HG02623 (cell line): ENCODE measurements at regions not wholly inside any gene's neighbourhood (a gene's known extent, or its start where the extent isn't known, plus 50 kb on each side); places are given as distances from the start of the nearest gene placed in this dataset.

Source experiments
- ATAC-seq: cut with Tn5 transposase; IDR thresholded peaks from one replicate; pipeline ENCODE4 v1.9.1; 2021; ENCODE audit warnings: moderate library complexity; ENCODE audit not compliant: unreplicated experiment

DNA sequence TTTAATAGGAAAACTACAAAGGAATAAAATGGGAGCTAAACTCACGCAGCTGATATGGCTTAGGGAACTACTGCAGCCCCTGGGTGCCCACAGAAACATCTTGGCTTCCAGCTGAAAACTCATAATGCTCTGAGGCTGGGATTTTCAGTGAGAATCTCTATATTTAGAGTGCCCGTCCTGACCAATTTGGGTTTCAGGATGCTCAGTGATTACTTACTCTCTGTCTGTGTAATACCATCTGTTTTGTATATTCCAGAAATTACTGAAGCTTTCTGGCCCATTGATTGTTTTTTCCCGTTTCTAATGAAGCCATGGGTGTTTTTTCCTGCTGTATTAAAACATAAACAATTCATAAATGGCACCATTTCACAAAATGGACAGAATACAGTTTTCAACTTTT is 50.6 kb upstream of the ZNF385D start:
- no peak for ATAC-seq

DNA sequence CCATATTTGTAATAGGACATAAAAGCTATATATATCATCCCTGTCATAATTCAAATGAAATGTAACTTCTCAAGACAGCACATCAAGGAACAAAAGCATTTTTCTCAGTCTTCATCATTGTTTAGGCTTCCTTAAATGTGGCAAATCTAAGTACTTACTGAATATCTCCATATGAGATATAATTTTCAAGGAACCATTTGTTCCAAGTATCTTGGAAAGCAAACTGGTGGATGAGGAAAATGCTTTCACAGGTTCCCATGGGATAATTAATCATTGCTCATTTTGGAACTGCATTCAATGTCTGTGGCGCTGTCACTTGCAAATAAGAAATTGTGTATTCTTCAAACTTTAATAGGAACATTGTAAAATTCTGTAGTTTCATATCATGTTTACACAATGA is 52.6 kb upstream of the ZNF385D start:
- no peak for ATAC-seq

- no peak for ATAC-seq
Observed at GRCh38 chr3:21804330-21804729, 53.3 kb upstream of the ZNF385D start.

DNA sequence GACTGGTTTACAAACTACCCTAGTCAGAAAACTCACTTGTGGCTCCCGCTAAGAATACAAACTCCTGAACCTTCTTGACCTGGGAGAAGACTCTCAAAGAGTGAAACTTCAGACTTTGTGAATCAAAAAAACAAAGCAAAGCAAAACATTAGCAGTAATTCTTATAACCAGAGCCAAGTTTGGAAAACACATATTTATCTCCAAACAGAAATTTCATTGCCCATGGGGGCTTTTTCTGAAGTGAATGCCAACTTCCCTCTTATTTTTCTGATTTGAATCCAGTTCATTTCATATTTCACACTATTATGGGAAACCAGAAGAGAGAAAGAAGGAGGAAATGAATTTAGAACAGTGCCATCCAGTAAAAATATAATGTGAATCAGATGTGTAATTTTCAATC is 55.7 kb upstream of the ZNF385D start:
- ATAC-seq, result no peak

DNA sequence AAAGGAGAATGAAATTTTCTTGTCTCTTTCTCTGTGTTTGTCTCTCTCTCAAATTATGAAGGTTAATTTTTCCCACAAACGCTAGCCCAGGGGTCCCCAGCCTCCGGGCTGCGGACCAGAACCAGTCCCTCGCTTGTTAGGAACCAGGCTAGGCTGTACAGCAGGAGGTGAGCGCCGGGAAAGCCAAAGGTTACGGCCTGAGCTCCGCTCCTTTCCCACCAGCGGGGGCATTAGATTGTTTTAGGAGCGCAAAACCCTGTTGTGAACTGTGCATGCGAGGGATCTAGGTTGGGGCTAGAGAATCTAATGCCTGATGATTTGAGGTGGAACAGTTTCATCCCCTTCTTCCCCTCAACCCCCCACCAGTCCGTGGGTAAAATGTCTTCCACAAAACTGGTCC is 74.7 kb upstream of the ZNF385D start:
- no peak for ATAC-seq

DNA sequence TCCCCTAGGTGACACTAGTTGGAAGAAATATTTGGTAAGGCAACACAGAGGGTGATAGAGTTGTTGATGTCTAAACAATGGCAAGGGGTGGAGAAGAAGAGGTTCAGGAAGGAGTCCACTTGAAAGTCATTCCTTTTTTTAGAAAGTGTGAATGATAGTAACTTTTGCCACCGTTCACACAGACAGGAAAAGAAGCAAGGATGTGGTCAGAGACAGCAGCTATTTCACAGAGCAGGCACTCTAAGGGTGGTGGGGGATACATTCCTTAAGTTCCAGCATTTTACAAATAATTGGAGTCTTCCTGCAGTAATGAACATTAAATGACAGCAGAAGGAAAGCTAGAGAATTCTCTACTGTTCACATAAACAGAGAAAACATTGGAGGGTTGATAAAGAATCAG is 75.4 kb upstream of the ZNF385D start:
- ATAC-seq, result no peak

- ATAC-seq, result no peak
Observed at GRCh38 chr3:21830541-21830940, 79.5 kb upstream of the ZNF385D start.

DNA sequence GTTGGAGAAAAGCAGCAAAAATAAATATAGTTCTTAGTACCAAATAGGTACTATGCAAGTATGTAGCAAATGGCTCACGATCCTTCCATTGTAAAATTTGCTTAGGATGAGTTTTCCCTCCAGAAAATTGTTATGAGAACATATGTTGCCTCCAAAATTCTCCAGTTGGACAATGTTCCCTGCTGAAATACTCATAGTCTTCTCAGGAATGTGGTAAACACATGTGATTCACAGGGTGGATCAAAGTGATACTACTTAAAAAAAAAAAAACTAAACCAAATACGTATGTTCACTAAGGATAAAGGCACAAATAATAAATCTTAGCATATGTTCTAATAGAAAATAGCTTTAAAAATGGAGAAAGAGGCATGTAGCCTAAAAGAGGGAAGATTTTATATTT is 84.3 kb upstream of the ZNF385D start:
- ATAC-seq, result no peak

DNA sequence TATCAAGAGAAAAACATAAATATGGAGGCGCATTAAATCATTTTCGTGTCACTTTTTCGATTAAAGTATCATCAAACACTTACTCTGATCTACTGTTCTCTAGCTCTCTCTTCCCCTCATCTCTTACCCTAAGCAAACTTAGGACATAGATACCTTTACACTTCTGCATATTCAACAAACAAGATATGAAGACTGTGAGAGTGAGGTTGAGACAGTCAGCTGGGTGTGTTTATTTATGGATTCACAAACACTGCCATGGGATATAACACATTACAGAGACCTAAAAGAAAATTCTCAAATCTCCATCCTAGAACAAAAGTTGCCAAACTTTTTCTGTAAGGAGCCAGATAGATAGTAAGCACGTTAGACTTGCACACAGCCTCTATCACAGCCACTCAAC is 85.2 kb upstream of the ZNF385D start:
- ATAC-seq, result no peak

- no peak for ATAC-seq
Observed at GRCh38 chr3:21839176-21839575, 88.2 kb upstream of the ZNF385D start.

- ATAC-seq, result no peak
Observed at GRCh38 chr3:21839592-21839991, 88.6 kb upstream of the ZNF385D start.

GRCh38 chr3:21847005-21847404 is 96.0 kb upstream of the ZNF385D start:
- ATAC-seq, result no peak

DNA sequence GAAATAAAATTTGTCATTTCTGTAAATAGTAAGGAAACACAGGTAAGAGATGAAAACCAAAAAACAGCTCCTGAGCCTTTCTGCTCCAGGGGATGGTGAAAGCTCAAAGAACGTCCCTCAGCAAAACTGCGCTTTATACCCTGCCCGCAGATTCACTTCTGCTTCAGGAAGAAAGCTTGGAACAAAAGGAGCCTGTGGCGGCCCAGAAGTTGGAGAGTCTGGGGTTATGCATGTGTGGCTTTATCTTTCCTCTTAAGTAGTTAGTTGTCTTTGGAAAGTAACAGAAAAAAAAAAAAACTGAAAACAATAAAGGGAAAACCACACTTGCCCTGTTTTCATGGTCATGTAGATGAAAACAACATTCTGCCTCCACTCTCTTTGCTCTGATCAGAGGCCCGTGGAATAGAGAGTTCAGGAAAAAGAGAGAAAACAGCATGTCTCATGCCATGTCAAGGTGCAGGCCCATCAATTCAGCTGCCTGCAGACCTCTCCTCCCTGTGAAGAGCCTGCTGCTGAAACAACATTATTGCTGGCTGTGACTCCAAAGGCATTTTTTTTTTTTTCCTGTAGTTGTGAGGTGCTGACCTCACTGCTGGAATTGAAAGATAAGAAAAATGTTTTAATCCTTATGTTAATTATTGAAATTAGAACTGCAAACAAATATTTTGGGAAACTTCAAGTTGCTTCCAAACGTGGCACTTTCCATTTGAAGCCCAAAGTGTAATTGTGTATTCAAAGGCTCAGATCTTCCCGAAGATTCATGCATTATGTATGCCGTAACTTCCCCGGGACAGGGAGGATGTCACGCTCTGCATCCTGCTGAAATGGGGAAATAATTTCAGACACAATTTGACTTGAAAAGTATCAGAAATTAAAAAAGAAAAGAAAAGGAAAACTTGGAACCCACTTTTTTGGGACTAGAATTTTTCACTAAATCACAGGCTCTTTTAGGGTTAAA is 108.4 kb upstream of the ZNF385D start:
- ATAC-seq, result no peak

DNA sequence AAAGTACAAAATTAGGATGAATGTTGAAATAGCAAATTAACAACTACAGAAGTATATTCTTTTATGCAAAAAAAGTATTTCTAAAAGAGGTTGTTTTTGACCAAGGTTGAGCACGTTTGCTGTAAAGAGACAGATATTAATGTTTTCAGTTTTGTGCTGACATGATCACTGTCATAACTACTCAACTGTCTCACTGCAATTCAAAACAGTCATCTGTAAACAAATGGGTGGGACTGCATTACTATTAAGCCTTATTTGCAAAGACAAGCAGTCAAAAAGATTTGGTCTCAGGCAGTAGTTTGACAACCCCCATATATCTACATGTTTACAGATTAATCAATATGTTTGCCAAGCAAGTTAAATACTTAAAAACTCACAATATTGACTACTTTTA is 109.1 kb upstream of the ZNF385D start:
- ATAC-seq, result no peak

- no peak for ATAC-seq
Observed at GRCh38 chr3:21860657-21861056, 109.6 kb upstream of the ZNF385D start.

- no peak for ATAC-seq
Observed at GRCh38 chr3:21876782-21877181, 125.8 kb upstream of the ZNF385D start.

DNA sequence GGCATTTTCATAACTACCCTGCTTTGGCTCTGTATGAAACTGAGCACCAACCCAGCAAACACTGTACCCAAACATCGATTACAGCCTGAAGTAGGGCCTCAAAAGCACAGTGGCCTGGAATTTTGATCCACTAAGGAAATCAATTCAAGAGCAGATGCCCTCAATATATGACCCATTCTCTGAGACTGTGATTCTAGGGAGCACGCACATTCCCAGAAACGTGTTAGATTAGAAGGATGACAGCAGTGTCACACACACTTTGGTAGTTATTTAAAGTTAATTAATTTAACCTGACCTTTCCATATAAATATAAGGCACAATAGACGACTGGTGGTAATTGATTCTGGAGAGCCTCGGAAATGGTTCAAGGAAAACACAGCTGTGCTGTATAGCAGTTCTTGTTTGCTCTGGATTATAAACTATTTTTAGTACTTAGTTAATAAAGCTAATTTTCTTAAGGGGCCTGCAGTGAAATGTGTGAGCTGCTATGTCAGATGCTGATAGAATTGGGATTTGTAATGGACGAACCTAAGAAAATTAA is 126.3 kb upstream of the ZNF385D start:
- ATAC-seq, result no peak

DNA sequence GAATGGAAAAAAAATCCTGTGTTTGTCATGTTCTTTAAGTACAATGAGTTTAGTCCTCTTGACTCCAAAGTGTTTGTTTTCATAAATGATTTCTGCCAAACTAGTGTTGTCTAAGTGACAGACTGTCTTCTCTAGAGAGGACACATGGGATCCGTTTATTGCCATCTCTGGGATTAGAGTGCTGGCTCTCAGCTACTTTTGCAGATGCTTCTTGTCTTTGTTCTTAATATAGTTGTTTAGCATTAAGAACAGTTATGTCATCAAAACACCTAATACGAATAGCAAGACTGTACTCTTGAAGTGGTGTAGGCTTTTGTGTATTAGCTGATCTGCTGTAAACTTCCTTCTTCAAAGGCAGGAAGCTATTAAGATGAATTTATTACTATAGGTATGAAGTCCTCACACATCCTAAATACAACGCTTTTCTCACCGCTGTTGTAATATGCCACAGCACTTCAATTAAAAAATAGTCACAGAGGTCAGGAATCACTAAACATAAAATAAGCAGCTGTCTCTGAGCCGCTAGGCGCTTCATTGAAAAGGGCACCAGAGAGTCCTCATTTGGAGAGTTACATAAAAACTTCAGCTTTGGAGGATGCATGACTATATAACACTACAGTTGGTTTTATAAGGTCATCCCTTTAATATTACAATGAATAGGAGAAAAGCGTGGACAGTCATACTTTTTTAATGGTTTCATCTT is 128.3 kb upstream of the ZNF385D start:
- no peak for ATAC-seq

DNA sequence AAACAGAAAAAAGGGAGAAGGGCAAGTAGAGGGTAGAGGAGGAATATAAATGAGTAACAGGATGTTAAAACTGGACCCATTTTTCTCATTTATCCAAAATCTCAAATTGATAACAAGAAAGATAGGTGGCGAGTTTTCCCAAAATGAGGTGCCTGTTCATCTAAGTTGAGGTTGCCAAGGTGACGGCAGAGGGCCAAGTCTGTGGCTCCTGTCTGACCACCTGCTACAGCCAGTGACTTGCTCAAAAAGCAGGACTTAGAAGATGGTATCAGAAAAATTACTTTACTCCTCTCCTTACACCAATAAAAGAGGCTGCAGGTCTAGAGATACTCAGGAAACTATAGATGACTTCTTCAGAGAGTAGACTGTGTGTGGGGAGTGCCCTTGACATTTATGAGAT is 137.6 kb upstream of the ZNF385D start:
- no peak for ATAC-seq

- ATAC-seq, result no peak
Observed at GRCh38 chr3:21889166-21889565, 138.2 kb upstream of the ZNF385D start.

DNA sequence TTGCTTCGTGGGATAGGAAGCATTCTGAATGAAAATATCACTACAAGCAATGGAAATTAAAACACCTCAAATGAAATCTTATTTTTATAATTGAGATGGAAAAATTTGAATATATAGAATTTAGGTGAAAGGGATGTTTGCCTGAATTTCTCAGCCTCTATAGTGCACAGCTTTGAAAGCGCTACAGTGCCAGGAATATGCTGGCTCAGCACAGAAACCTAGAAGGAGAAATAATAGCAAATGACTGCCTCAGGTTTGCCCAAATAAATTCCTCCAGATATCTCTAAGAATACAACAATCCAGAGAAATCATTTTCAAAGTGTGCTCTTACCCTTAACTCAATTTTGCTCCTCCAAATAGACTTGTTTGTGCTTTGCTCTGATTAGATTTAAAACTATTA is 141.1 kb upstream of the ZNF385D start:
- ATAC-seq, result no peak

- ATAC-seq, result no peak
Observed at GRCh38 chr3:21893242-21893641, 142.2 kb upstream of the ZNF385D start.
